HG02973 (cell line): ENCODE measurements at regions not wholly inside any gene's neighbourhood (a gene's known extent, or its start where the extent isn't known, plus 50 kb on each side); places are given as distances from the start of the nearest gene placed in this dataset.
"Not testable (repeated sequence)": the region's sequence is repeated elsewhere in the genome, so short reads cannot be mapped to it uniquely, and the experiment has no call there.

ENCODE experiments used
- ATAC-seq: cut with Tn5 transposase; IDR thresholded peaks from one replicate; pipeline ENCODE4 v1.9.1; 2021; ENCODE audit warnings: moderate library complexity; ENCODE audit not compliant: unreplicated experiment

DNA sequence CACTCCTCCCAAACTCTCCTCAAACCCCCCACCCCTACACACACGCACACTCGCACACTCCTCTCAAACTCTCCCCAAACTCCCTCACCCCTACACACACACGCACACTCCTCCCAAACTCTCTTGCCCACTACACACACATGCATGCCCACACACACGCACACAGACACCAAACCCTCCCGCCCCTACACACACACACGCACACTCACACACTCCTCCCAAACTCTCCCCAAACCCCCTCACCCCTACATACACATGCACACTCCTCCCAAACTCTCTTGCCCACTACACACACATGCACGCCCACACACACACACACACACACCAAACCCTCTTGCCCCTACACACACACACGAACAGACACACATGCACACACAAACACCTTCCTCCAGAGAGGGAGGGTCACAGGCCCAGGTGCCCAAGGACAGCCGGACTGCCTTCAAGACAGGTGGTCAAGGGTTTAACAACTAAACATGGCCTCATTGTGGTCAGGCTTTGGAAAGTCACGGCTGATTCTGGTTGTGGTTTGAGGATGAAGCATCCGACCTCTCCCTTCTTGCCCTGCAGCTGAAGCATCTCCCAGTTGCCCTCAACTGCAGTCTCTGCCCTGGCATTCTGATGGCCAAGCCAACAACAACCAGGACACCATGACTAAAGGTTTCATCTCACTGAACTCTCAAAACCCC, 72.3 kb upstream of the SNTG2 start:
- no peak for ATAC-seq

GRCh38 chr2:877747-878146, 72.9 kb upstream of the SNTG2 start:
- no peak for ATAC-seq

DNA sequence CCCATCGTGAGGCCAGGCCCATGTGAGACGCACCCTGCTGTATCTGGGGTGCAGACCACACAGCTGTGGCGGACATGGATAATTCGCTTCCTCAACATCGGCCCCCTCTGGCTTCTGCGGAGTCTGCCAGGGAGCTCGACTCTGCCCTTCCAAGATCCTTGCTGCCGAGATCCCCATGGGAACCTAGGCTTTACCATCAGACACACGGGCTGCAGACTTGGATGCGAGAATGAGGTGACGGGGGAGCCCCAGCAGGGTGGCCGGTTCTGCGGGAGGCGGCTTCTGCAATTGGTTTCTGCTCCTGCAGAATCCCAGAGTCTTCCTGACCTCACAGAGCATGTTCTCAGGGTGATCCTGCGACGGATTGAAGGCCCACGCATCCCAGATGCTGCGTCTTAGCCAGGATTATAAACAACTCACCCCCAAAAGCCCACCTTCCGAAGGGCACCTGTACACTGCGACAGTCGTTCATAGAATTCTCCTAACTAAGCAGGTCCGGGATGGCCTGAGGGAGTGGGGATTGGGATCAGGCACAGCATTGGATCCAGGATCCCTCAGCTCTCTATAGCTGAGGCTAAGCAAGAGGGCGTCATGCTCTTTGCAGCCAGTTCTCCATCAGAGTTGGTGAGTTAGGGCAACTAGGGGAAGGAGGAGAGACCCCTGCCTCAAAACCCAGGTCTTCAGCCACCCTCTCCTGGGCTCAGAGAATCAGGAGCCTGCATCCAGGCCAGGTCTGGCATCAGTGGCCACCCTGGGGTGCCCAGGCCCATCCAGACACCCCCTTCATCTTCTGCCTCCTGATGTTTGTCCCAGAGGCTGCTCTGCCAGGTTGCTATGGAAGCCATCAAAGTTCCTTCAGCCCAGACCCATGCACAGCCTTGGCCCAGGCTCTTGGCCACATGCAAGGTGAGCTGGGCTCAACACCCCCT, 74.7 kb upstream of the SNTG2 start:
- no peak for ATAC-seq

DNA sequence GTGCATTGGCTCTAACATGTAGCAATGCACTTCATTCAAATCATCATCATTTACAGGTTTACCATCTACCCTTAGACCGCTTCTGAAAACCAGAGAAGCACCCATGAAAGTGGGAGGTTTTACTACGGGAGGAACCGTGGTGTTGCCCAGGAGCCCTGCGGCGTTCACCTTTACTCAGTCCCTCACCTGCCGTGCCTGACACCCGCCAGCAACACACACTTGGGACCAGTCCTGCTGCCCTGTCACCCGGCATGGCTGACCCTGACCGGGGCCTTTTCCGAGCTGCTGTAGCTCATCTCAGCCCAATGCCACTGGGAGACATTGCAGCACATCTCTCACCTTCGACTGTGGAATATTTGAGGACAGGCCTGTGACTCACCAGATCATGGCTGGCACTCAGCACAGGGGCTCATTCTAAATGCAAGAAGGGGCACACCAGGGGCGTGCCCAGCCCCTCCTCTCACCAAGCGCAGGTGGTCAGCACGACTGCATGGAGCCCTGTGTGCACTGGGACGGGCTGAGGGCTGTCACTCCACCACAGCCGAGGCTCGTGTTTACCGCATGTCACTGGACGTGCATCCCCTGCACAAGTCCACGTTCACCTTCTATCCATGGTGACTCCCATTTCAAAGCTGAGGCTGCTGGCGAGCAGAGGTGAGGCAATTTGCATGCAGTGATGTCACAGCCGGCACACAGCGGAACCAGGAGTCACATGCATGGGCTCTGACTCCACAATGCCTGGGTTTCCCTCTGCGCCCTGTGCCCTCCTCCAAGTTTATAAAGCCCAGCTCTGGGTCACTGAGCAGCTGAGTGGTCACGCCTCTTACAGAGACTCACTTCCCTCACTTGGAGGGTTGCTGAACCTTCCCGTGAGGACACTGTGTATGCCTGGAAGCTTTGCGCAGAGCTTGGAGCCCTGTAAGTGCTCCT, 76.7 kb upstream of the SNTG2 start:
- ATAC-seq: no peak

DNA sequence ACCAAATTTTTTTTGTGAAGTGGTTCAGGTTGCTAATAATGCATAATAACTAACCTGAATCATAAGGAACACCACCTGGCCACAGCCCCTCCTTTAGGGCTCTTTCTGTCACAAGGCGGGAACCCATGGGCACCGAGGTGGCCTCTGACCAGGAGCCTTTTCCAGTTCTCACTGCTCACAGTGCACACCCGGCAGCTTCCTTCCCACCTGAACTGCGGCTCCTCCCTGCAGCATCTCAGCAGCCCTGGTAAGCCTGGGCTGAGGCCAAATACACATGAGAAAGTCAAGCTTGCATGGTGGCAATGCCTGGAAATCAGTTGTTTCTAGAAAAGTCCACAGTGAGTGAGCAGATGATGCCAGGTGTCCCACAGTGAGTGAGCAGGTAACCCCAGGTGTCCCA, 77.6 kb upstream of the SNTG2 start:
- no peak for ATAC-seq

DNA sequence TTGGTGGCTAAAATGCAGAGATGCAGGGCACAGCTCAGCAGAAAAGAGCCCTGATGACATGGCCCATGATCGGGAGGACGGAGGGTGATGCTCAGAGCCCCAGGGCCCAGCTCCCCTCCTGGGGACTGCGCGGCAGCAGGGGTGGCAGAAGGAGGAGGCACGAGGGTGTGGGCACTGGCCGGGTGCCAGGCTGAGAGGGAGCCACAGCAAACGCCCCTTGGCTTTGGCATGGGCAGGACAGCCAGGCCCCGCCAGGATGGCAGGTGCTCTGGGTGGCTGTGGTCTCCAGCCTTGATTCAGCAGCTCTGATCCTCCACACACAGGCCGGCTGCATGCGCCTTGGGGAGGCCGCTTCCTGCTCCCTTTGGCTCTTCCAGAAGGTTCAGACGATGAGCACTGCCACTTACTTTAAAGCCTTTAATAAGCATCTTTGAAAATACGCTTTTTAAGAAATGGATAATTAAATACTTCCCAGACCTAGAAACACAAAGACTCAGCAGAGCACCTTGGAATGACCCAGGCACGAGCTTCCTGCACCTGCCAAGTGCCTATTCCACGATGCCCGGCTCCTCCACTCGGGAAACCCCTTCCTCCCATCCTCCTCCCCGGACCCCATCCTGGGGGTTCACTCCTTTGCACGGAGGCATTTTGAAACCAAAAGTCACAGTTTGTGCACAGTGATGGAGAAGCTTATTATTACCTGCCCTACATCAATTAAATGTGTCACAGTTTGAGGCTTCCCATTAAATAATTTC, 78.5 kb upstream of the SNTG2 start:
- no peak for ATAC-seq

GRCh38 chr2:871175-871727, 79.4 kb upstream of the SNTG2 start:
- ATAC-seq: no peak

GRCh38 chr2:870426-870825, 80.2 kb upstream of the SNTG2 start:
- no peak for ATAC-seq

DNA sequence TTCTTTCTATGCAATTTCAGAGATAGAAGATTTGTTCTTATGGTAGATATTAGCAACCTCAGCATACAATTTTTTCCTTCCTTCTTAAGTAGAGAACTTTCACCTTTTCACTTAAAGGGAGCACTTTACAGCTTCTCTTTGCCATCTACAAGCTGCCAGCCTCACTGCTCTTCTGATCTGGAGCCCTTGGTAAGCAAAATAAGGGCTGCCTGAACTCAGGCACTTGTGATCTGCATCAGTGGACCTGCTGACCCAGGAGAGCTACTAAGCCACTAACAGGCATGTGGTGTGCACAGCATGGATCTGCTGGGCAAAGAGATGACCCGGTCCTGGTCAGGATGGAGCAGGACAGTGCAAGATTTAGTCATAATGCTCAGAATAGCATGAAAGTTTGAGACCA, 80.8 kb upstream of the SNTG2 start:
- ATAC-seq: no peak

- ATAC-seq: no peak
These were observed 81.2 kb upstream of the SNTG2 start for GRCh38 chr2:869357-869871.

DNA sequence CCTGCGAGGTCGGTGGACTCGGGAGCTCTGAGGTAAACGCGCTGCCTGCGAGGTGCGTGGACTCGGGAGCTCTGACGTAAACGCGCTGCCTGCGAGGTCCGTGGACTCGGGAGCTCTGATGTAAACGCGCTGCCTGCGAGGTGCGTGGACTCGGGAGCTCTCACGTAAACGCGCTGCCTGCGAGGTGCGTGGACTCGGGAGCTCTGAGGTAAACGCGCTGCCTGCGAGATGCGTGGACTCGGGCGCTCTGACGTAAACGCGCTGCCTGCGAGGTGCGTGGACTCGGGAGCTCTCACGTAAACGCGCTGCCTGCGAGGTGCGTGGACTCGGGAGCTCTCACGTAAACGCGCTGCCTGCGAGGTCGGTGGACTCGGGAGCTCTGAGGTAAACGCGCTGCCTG, 81.8 kb upstream of the SNTG2 start:
- not testable (repeated sequence) for ATAC-seq

GRCh38 chr2:867296-867695, 83.4 kb upstream of the SNTG2 start:
- ATAC-seq: no peak

- ATAC-seq: no peak
These were observed 83.8 kb upstream of the SNTG2 start for GRCh38 chr2:866887-867286.

GRCh38 chr2:866009-866680, 84.5 kb upstream of the SNTG2 start:
- no peak for ATAC-seq

- ATAC-seq: no peak
These were observed 86.0 kb upstream of the SNTG2 start for GRCh38 chr2:864501-865106.

DNA sequence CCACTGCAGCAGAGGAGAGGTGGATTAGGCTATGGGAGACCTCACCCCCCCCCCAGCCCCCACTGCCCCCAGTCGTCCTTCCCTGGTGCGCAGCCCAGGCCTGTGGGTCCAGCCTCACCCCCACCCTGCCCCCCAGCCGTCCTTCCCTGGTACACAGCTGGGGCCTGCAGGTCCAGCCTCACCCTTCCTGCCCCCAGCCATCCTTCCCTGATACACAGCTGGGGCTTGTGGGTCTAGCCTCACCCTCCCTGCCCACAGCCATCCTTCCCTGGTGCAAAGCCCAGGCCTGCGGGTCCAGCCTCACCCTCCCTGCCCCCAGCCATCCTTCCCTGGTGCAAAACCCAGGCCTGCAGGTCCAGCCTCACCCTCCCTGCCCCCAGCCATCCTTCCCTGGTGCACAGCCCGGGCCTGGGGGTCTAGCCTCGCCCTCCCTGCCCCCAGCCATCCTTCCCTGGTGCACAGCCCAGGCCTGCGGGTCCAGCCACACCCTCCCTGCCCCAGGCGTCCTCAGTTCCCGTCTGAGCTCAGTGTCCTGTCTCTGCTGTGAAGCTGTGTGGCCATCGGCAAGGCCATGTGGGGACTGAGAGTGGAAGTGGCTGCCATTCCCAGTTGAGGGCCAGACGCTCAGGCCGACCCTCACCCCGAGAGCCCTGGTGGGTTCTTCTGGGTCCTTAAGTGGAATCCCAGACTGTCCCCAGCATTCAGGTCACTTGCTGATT, 86.8 kb upstream of the SNTG2 start:
- no peak for ATAC-seq

- ATAC-seq: no peak
These were observed 87.8 kb upstream of the SNTG2 start for GRCh38 chr2:862731-863466.

GRCh38 chr2:862355-862687, 88.3 kb upstream of the SNTG2 start:
- no peak for ATAC-seq
